ENCODE measurements at regions not wholly inside any gene's neighbourhood (a gene's known extent, or its start where the extent isn't known, plus 50 kb on each side); places are given as distances from the start of the nearest gene placed in this dataset.

GRCh38 chr5:37936091-37936490, 96.2 kb upstream of the GDNF start:
- peaks cover 13% of the 10 kb centered on the region for H3K27me3 ChIP-seq (ENCODE audit: control insufficient read depth, insufficient read depth, low read length)
- no peak overlapping the region for H3K4me3 ChIP-seq (ENCODE audit: low read depth in 2 of 2, low read length in 2 of 2)
- no peaks in the 10 kb centered on the region for H3K36me3 ChIP-seq (ENCODE audit: control insufficient read depth, insufficient read depth, low read length)
- H3K4me1 ChIP-seq (ENCODE audit: control insufficient read depth, insufficient read depth, low read length), result no peaks in the 10 kb centered on the region
- ATAC-seq (no peak), DNase-seq (ENCODE audit: low read depth, low spot score) (no peak)
- H3K9me3 ChIP-seq (ENCODE audit: control insufficient read depth, insufficient read depth, low read depth, low read length), result no peaks in the 10 kb centered on the region
- TF ChIP-seq CTCF (IDR thresholded peaks at IDR 0.05) (no peak), REST (IDR thresholded peaks at IDR 0.05; ENCODE audit: insufficient read depth in 1 of 2, low read depth in 2 of 2, low read length in 1 of 2) (no peak), POLR2AphosphoS5 (IDR thresholded peaks at IDR 0.05; ENCODE audit: low read depth, low read length) (no peak), TCF7L2 (IDR thresholded peaks at IDR 0.05; ENCODE audit: low read depth, low read length) (no peak), SIN3A (IDR thresholded peaks at IDR 0.05; ENCODE audit: borderline replicate concordance, insufficient read depth, low read depth, low read length) (no peak)
- intact Hi-C loops (cut with micrococcal nuclease; ENCODE audit: unreplicated experiment), result no loop called here
- CTCF ChIA-PET, result no interaction called here
- BruUV-seq (replicated peaks), result no TSS peak
- POLR2A ChIA-PET, result no interaction called here
- H3K27ac ChIP-seq (ENCODE audit: low read length), result no peak overlapping the region
- in situ Hi-C loops (cut with HindIII; ENCODE audit: low pct_unique_long_range_greater_than_20kb, low sequenced_read_pairs), result no loop called here

- in situ Hi-C loops (cut with HindIII; ENCODE audit: low pct_unique_long_range_greater_than_20kb, low sequenced_read_pairs), result no loop called here
- Histone ChIP-seq H3K36me3 (ENCODE audit: control insufficient read depth, insufficient read depth, low read length) (no peaks in the 10 kb centered on the region), H3K9me3 (ENCODE audit: control insufficient read depth, insufficient read depth, low read depth, low read length) (no peaks in the 10 kb centered on the region), H3K4me1 (ENCODE audit: control insufficient read depth, insufficient read depth, low read length) (no peaks in the 10 kb centered on the region), H3K27me3 (ENCODE audit: control insufficient read depth, insufficient read depth, low read length) (peaks cover 13% of the 10 kb centered on the region), H3K4me3 (ENCODE audit: low read depth in 2 of 2, low read length in 2 of 2) (no peak overlapping the region), H3K27ac (ENCODE audit: low read length) (no peak overlapping the region)
- ATAC-seq, result no peak
- BruUV-seq (replicated peaks), result no TSS peak
- intact Hi-C loops (cut with micrococcal nuclease; ENCODE audit: unreplicated experiment), result no loop called here
- ChIA-PET CTCF (interaction anchor here (0.6 kb wide), 1 partner anchor 554 kb away, joined by 6 read pairs; the partner anchor contains the start of gene WDR70), POLR2A (no interaction called here)
- TF ChIP-seq SIN3A (IDR thresholded peaks at IDR 0.05; ENCODE audit: borderline replicate concordance, insufficient read depth, low read depth, low read length), result no peak
- no peak for TF ChIP-seq CTCF (IDR thresholded peaks at IDR 0.05)
- no peak for DNase-seq (ENCODE audit: low read depth, low spot score)
Observed at GRCh38 chr5:37933576-37933975, 93.7 kb upstream of the GDNF start.

- ATAC-seq (no peak), DNase-seq (ENCODE audit: low read depth, low spot score) (no peak)
- Histone ChIP-seq H3K27me3 (ENCODE audit: control insufficient read depth, insufficient read depth, low read length) (peaks cover 13% of the 10 kb centered on the region), H3K9me3 (ENCODE audit: control insufficient read depth, insufficient read depth, low read depth, low read length) (no peaks in the 10 kb centered on the region), H3K4me1 (ENCODE audit: control insufficient read depth, insufficient read depth, low read length) (no peaks in the 10 kb centered on the region), H3K27ac (ENCODE audit: low read length) (no peak overlapping the region), H3K4me3 (ENCODE audit: low read depth in 2 of 2, low read length in 2 of 2) (no peak overlapping the region), H3K36me3 (ENCODE audit: control insufficient read depth, insufficient read depth, low read length) (no peaks in the 10 kb centered on the region)
- TF ChIP-seq POLR2AphosphoS5 (IDR thresholded peaks at IDR 0.05; ENCODE audit: low read depth, low read length) (no peak), SIN3A (IDR thresholded peaks at IDR 0.05; ENCODE audit: borderline replicate concordance, insufficient read depth, low read depth, low read length) (no peak), CTCF (IDR thresholded peaks at IDR 0.05) (no peak), TCF7L2 (IDR thresholded peaks at IDR 0.05; ENCODE audit: low read depth, low read length) (no peak), REST (IDR thresholded peaks at IDR 0.05; ENCODE audit: insufficient read depth in 1 of 2, low read depth in 2 of 2, low read length in 1 of 2) (no peak)
- in situ Hi-C loops (cut with HindIII; ENCODE audit: low pct_unique_long_range_greater_than_20kb, low sequenced_read_pairs) (no loop called here), intact Hi-C loops (cut with micrococcal nuclease; ENCODE audit: unreplicated experiment) (no loop called here)
- CTCF ChIA-PET, result no interaction called here
- POLR2A ChIA-PET, result no interaction called here
- no TSS peak for BruUV-seq (replicated peaks)
Observed at GRCh38 chr5:37932450-37932849, 92.6 kb upstream of the GDNF start.
